Astrocyte of the cerebellum (primary cell): ENCODE measurements at regions not wholly inside any gene's neighbourhood (a gene's known extent, or its start where the extent isn't known, plus 50 kb on each side); places are given as distances from the start of the nearest gene placed in this dataset.

Source experiments
- DNase-seq: peaks from one replicate; pipeline ENCODE4 v3.0.0-alpha.2; 2011; ENCODE audit warnings: low read depth
- H3K4me3 ChIP-seq: 2 replicates; pipeline ENCODE4 v1.5.1; 2011; ENCODE audit warnings: mild to moderate bottlenecking, low read depth, low read length, moderate library complexity
- in situ Hi-C: cut with HindIII; loops from 2 replicates; pipeline ENCODE4 v1.10.0; 2017; ENCODE audit warnings: low sequenced_read_pairs
- TF ChIP-seq, protein P1 (sequence below): IDR thresholded peaks from 2 replicates; pipeline ENCODE4 v1.5.1; 2012; ENCODE audit warnings: low read length, low read depth, moderate library complexity, mild to moderate bottlenecking; ENCODE audit errors: missing control alignments

DNA sequence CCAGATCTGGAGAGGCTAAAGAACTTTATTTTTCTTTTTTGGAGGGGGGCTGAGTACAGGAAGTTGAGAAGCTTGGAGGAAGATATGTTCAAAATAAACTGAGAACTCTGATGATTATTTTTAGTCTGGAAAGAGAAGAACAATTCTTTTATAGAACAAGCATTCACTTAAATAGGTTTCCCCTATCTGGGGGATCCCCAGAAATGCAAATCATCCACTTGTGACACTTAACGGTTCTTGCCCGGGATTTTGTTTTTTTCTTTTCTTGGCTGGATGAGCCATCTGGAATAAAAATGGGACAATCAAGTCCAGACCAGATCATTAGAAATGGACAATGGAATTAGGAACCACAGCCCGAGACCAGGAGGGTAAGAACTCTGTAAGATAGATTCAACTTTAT is 95.9 kb upstream of the EGR2 start:
- in situ Hi-C loops, result no loop called here

GRCh38 chr10:62911210-62911963 is 95.2 kb upstream of the EGR2 start:
- no peak for DNase-seq
- TF ChIP-seq, protein P1, sequence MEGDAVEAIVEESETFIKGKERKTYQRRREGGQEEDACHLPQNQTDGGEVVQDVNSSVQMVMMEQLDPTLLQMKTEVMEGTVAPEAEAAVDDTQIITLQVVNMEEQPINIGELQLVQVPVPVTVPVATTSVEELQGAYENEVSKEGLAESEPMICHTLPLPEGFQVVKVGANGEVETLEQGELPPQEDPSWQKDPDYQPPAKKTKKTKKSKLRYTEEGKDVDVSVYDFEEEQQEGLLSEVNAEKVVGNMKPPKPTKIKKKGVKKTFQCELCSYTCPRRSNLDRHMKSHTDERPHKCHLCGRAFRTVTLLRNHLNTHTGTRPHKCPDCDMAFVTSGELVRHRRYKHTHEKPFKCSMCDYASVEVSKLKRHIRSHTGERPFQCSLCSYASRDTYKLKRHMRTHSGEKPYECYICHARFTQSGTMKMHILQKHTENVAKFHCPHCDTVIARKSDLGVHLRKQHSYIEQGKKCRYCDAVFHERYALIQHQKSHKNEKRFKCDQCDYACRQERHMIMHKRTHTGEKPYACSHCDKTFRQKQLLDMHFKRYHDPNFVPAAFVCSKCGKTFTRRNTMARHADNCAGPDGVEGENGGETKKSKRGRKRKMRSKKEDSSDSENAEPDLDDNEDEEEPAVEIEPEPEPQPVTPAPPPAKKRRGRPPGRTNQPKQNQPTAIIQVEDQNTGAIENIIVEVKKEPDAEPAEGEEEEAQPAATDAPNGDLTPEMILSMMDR, result no peak
- in situ Hi-C loops, result no loop called here
- H3K4me3 ChIP-seq, result no peak overlapping the region

More for the DNA sequence above, 95.9 kb upstream of the EGR2 start:
- H3K4me3 ChIP-seq, result no peak overlapping the region
- DNase-seq, result no peak
- TF ChIP-seq, protein P1, result no peak

DNA sequence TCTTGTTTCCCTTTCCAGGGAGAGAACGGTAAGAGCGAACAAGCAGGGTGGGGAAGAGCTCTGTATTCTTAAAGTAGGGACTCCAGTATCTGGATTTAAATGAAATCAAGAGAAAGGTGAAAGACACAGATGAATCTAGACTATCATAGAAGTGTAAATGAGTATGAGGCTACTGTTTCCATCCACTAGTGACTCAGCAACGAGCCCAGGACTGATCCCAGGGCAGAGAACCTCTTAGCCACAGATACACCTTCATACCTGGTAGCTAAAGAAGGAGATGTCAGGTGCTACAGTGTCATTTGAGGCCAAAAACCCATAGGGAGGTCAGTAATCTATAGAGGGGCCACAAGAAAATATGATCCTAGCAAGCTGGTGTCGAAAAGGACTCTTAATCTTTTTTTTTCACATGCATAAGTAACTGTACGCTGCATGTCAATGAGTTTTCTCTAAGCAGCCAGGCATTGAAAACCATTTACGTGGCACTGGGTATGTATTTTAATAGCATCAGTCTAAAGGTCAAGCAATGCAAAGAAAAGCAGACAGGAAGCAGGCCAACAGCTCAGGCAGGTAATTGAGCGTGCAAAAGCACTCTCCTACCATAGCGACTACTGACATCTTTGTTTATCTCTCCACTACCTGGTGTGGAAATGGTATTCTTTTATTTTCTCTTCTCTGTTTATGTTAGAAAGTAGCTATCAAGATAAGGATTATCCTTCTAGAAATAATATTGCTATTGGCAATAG is 91.5 kb upstream of the EGR2 start:
- in situ Hi-C loops, result no loop called here
- TF ChIP-seq, protein P1, result no peak
- no peak overlapping the region for H3K4me3 ChIP-seq
- no peak for DNase-seq

GRCh38 chr10:62904281-62904875 is 88.2 kb upstream of the EGR2 start:
- in situ Hi-C loops, result no loop called here
- H3K4me3 ChIP-seq, result no peak overlapping the region
- no peak for DNase-seq
- TF ChIP-seq, protein P1, result no peak

DNA sequence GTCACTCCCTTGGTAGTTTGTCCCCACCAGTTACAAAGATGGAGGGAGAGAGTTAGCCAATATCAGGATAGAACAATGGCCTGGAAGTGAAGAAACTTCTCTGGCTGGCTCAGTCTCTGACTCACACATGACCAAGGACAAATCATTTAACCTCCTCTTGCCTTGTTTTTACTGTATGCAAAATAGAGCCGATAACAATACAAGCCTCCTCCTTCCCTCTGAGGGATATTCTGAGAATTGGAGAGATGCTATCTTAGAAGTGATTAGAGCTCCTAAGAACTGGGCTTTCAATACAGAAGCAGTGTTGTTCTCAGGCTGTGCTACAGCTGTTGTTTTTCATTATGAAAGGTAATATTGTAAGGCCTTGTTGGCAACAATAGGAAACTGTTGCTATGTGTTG is 87.7 kb upstream of the EGR2 start:
- DNase-seq, result no peak
- in situ Hi-C loops, result no loop called here
- no peak overlapping the region for H3K4me3 ChIP-seq
- TF ChIP-seq, protein P1, result no peak

- TF ChIP-seq, protein P1, result no peak
- in situ Hi-C loops, result no loop called here
- no peak overlapping the region for H3K4me3 ChIP-seq
- DNase-seq, result no peak
Measured at GRCh38 chr10:62900829-62901571, 84.8 kb upstream of the EGR2 start.
